OCI-LY1 (cell line): ENCODE measurements at regions not wholly inside any gene's neighbourhood (a gene's known extent, or its start where the extent isn't known, plus 50 kb on each side); places are given as distances from the start of the nearest gene placed in this dataset.
A peak's percentile ranks its signal among the peaks of the same experiment; 100 is the strongest.

Experiments
- H2AFZ ChIP-seq: fragments of 200-600 bp; sonication (generic), shearing (Covaris generic); 2 replicates; pipeline ENCODE4 v1.6.0; 2014; ENCODE audit warnings: antibody characterized with exemption, mild to moderate bottlenecking, low read length
- H3F3A ChIP-seq: fragments of 200-600 bp; sonication (generic), shearing (Covaris generic); 2 replicates; pipeline ENCODE4 v1.6.0; 2014; ENCODE audit warnings: mild to moderate bottlenecking, antibody characterized with exemption, low read length, moderate library complexity; ENCODE audit not compliant: insufficient read depth
- H3K27ac ChIP-seq: fragments of 200-600 bp; sonication (generic); 2 replicates; pipeline ENCODE4 v1.5.1; 2014; ENCODE audit warnings: low read length, mixed run types, mild to moderate bottlenecking, low read depth; ENCODE audit not compliant: poor library complexity, severe bottlenecking
- H3K27me3 ChIP-seq: fragments of 200-600 bp; sonication (generic); 2 replicates; pipeline ENCODE4 v1.6.0; 2014; ENCODE audit warnings: antibody characterized with exemption, mild to moderate bottlenecking, low read length, moderate library complexity; ENCODE audit not compliant: insufficient read depth
- H3K36me3 ChIP-seq: fragments of 200-600 bp; sonication (generic); 2 replicates; pipeline ENCODE4 v1.6.1; 2014; ENCODE audit warnings: mild to moderate bottlenecking, antibody characterized with exemption, low read length, moderate library complexity, mixed read lengths; ENCODE audit not compliant: insufficient read depth
- H3K4me1 ChIP-seq: fragments of 200-600 bp; sonication (generic); 2 replicates; pipeline ENCODE4 v1.5.1; 2014; ENCODE audit warnings: mild to moderate bottlenecking, low read length, moderate library complexity; ENCODE audit not compliant: insufficient read depth, severe bottlenecking
- H3K4me2 ChIP-seq: fragments of 200-600 bp; sonication (generic), shearing (Covaris generic); 2 replicates; pipeline ENCODE4 v1.6.1; 2014; ENCODE audit warnings: low read length
- H3K4me3 ChIP-seq: fragments of 200-600 bp; sonication (generic); 2 replicates; pipeline ENCODE4 v1.5.1; 2014; ENCODE audit warnings: low read length, low read depth, mild to moderate bottlenecking, mixed read lengths; ENCODE audit not compliant: poor library complexity, severe bottlenecking
- H3K79me2 ChIP-seq: fragments of 200-600 bp; shearing (Covaris generic); 2 replicates; pipeline ENCODE4 v1.6.1; 2016; ENCODE audit warnings: mixed run types, low read length, mixed read lengths; ENCODE audit not compliant: insufficient read depth
- H3K9ac ChIP-seq: fragments of 200-600 bp; sonication (generic), shearing (Covaris generic); 2 replicates; pipeline ENCODE4 v1.6.1; 2014; ENCODE audit warnings: mild to moderate bottlenecking, low read length, mixed read lengths
- H3K9me2 ChIP-seq: fragments of 200-600 bp; sonication (generic), shearing (Covaris generic); 2 replicates; pipeline ENCODE4 v1.6.1; 2014; ENCODE audit warnings: low read depth, mild to moderate bottlenecking, low read length, mixed read lengths
- H3K9me3 ChIP-seq: fragments of 200-600 bp; shearing (Covaris generic); 2 replicates; pipeline ENCODE4 v1.6.1; 2014; ENCODE audit warnings: low read length, mixed read lengths
- H4K20me1 ChIP-seq: fragments of 200-600 bp; sonication (generic), shearing (Covaris generic); 2 replicates; pipeline ENCODE4 v1.6.0; 2016; ENCODE audit warnings: mild to moderate bottlenecking, low read length; ENCODE audit not compliant: insufficient read depth
- CTCF ChIP-seq: fragments of 200-600 bp; sonication (generic), shearing (Covaris generic); IDR thresholded peaks from 2 replicates; pipeline ENCODE4 v1.5.1; 2017; ENCODE audit warnings: mild to moderate bottlenecking, antibody characterized with exemption, low read length, moderate library complexity, mixed read lengths
- EZH2 ChIP-seq: fragments of 200-600 bp; sonication (generic), shearing (Covaris generic); IDR thresholded peaks from 2 replicates; pipeline ENCODE4 v1.8.0; 2017; ENCODE audit warnings: borderline replicate concordance, mixed run types, mild to moderate bottlenecking, antibody characterized with exemption, low read length, moderate library complexity, mixed read lengths

GRCh38 chr17:56653877-56654276, 60.4 kb downstream of the NOG start:
- TF ChIP-seq EZH2 = no peak
- peak; percentile 59 for TF ChIP-seq CTCF
- Histone ChIP-seq H3K79me2 (no peaks in the 10 kb centered on the region), H3K4me1 (no peaks in the 10 kb centered on the region), H3K9me3 (no peaks in the 10 kb centered on the region), H3F3A (no peaks in the 10 kb centered on the region), H3K27me3 (no peaks in the 10 kb centered on the region), H3K27ac (no peak overlapping the region), H3K9ac (no peak overlapping the region), H3K4me3 (no peak overlapping the region), H4K20me1 (no peaks in the 10 kb centered on the region), H3K36me3 (no peaks in the 10 kb centered on the region; the same call in 1 of the 2 replicates), H3K4me2 (no peak overlapping the region), H3K9me2 (no peaks in the 10 kb centered on the region), H2AFZ (no peak overlapping the region)

- Histone ChIP-seq H3K4me1 (no peaks in the 10 kb centered on the region), H3K27me3 (no peaks in the 10 kb centered on the region), H3K4me3 (no peak overlapping the region), H3K9ac (no peak overlapping the region), H4K20me1 (no peaks in the 10 kb centered on the region), H3K9me3 (no peaks in the 10 kb centered on the region), H2AFZ (no peak overlapping the region), H3K36me3 (no peaks in the 10 kb centered on the region), H3K4me2 (no peak overlapping the region), H3K9me2 (no peaks in the 10 kb centered on the region), H3K79me2 (no peaks in the 10 kb centered on the region), H3K27ac (no peak overlapping the region), H3F3A (no peaks in the 10 kb centered on the region)
- no peak for TF ChIP-seq CTCF
- no peak for TF ChIP-seq EZH2
These were observed 63.3 kb downstream of the NOG start for GRCh38 chr17:56656701-56657327.

- no peaks in the 10 kb centered on the region for H3K9me3 ChIP-seq
- H2AFZ ChIP-seq = no peak overlapping the region
- no peak overlapping the region for H3K4me2 ChIP-seq
- H3K27ac ChIP-seq = no peak overlapping the region
- H3K79me2 ChIP-seq = no peaks in the 10 kb centered on the region
- TF ChIP-seq CTCF (no peak), EZH2 (no peak)
- H4K20me1 ChIP-seq = no peaks in the 10 kb centered on the region
- H3K9ac ChIP-seq = no peak overlapping the region
- no peaks in the 10 kb centered on the region for H3K27me3 ChIP-seq
- H3K4me1 ChIP-seq = no peaks in the 10 kb centered on the region
- H3F3A ChIP-seq = no peaks in the 10 kb centered on the region
- H3K9me2 ChIP-seq = no peaks in the 10 kb centered on the region
- no peaks in the 10 kb centered on the region for H3K36me3 ChIP-seq
- no peak overlapping the region for H3K4me3 ChIP-seq
These were observed 65.1 kb downstream of the NOG start for GRCh38 chr17:56658648-56659047.
